Islet of Langerhans (tissue), 1 donor: ENCODE measurements at regions not wholly inside any gene's neighbourhood (a gene's known extent, or its start where the extent isn't known, plus 50 kb on each side); places are given as distances from the start of the nearest gene placed in this dataset.
"Not testable (repeated sequence)": the region's sequence is repeated elsewhere in the genome, so short reads cannot be mapped to it uniquely, and the experiment has no call there.

Experiments used
- FAIRE-seq: peaks from one replicate; lab custom pipeline; 2011; peaks lifted over from hg19 to GRCh38; lab: Jason Lieb, UNC

DNA sequence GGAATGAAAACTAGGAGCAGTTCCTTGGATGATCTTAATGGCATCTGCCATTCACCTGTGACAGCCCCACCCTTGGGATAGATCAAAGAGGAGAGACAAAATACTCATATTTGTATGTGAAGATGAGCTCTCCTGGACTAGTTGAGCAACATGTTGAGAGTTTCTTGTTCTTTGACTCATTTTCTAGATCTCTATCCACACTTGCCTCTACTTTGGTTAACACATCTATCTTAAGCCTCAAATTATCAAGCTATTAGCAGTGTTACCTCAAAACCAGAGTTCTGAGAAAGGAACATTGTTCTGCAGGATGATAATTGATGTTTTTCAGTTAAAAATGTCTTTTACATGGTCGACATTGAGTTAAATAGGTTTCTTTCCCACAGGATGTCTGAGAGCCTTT, 94.2 kb upstream of the TEX13D start:
- no peak for FAIRE-seq

- FAIRE-seq = no peak
Observed at GRCh38 chrX:124239324-124239723, 93.1 kb upstream of the TEX13D start.

- no peak for FAIRE-seq
Observed at GRCh38 chrX:124239911-124240310, 92.5 kb upstream of the TEX13D start.

- no peak for FAIRE-seq
Observed at GRCh38 chrX:124240422-124240821, 92.0 kb upstream of the TEX13D start.

DNA sequence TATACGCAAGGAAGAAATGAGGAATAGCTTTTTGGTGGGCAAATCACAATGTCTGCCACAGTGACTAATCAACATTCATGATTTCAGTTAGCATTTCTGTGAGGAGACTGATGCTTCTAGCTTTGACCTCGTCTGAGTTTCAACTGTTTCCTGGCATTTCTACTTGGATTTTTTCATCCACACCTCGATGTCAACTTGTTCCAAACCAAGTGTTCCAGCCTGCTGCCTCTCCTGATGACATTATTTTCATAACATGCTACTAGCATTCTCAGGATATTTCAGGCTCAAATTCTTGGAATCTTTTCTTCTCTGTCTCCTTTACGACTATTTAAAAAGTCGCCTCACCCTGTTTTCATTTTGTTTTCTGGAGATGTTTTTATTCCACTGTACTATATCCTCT, 90.3 kb upstream of the TEX13D start:
- no peak for FAIRE-seq

GRCh38 chrX:124249345-124249744, 83.1 kb upstream of the TEX13D start:
- no peak for FAIRE-seq

GRCh38 chrX:124250835-124251437, 81.5 kb upstream of the TEX13D start:
- FAIRE-seq = no peak

DNA sequence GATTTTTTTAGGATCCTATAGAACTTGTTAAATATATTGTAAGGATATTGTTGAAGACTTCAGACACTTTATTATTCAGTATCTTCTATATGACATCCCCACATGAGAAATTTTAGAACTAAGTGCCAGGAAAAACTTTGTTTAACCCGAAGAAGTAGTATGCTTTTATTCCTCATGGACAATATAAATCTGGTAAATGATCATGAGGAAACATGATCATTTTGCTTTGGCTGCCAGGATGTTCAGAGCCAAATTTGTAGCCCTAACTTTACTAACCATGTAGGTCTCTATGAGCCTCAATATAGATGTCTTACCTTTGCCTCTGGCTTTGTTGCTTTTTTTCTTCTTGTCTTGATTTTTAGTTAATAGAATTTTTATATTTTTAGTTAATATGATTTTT, 77.8 kb upstream of the TEX13D start:
- no peak for FAIRE-seq

GRCh38 chrX:124256216-124256615, 76.2 kb upstream of the TEX13D start:
- FAIRE-seq = no peak

DNA sequence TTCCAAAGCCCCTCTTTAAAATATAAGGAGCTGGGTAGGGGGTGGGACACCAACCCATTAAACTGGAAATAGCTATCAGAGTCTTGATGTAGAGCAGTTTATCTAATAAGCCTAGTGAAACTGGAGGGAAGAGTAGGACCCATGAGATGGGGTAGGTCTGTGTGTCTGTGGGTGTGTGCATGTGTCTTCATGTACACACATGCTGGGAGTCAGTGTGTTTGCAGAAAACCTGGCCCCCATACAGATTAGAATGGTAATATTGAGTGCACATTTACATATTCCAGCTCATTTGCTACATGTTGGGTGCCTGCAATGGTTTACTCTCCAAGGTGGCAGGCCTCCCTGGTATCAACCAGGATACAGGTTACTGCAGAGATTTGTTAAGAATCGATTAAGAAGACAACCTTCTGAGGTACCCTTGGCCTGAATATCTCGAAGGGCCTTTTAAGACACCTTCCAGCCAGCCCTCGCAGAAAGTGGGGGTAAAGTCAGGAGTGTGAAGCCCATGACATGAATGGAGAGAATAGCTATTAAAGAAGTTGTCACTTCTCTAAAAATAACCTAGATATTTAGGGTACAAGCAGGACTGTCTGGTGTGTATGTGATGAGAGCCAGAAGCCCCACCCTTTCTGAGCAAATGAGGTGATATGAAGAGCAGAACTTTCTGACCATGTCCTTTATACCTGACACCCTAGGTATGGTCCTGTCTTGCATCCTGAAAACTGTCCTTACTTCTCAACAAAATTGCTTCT, 75.7 kb upstream of the TEX13D start:
- FAIRE-seq = no peak

GRCh38 chrX:124257924-124258702, 74.3 kb upstream of the TEX13D start:
- no peak for FAIRE-seq

- FAIRE-seq = no peak
Observed at GRCh38 chrX:124260845-124261244, 71.6 kb upstream of the TEX13D start.

- no peak for FAIRE-seq
Observed at GRCh38 chrX:124263743-124264142, 68.7 kb upstream of the TEX13D start.

DNA sequence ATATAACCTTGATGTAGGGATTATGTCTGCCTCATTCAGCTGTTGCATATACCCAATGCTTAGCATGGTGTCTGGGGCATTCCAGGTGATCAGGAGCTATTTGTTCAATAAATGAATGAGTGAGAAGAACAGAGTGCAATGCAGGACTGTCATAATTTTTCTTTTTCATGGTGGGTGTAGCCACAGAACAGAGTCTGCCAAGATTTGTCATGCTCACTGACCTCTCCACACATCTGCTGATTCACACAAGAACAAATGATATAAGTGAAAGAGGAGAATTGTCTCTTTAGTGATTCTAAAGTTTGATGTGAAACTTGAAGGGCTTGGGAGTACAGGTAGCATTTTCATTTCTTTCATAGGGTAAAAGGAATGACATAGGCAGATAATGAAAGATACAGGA, 64.4 kb upstream of the TEX13D start:
- no peak for FAIRE-seq

GRCh38 chrX:124269881-124270280, 62.6 kb upstream of the TEX13D start:
- no peak for FAIRE-seq

- FAIRE-seq = not testable (repeated sequence)
Observed at GRCh38 chrX:124271599-124271998, 60.9 kb upstream of the TEX13D start.

- FAIRE-seq = no peak
Observed at GRCh38 chrX:124272370-124272982, 60.0 kb upstream of the TEX13D start.

DNA sequence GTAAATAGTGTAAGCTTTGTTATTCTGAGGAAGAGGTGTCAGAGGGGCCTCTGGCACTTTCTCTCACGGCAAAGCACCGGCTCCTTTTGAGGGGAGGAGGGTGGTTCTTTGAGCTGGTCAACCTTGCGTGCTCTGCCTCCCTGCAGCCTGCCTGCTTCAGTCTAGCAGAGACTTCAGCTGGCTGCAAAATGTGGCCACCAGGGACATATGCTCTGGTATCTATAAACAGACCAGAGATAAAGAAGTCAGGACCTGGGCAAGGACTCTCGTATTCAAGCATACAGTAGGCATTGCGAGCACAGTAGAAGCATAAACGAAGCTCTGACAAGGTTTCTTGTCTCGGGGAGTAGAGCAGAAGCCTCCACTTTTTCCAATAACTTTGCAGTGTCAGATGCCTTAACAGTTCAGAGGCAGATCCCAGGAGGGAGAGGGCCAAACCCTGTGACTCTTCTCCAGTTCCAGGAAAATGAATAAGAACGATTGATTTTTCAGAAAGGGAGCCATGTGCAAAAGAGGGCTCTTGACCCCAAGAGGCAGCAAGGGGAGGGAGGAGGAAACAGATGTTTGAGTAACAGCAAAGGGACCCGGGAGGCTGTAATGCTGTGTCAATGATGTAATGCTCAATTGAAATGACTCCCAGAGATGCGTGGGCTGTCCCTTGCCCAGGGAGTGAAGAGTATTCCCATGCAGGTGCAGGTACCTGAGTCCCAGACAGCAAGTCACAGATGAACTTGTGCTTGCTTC, 57.9 kb upstream of the TEX13D start:
- no peak for FAIRE-seq

DNA sequence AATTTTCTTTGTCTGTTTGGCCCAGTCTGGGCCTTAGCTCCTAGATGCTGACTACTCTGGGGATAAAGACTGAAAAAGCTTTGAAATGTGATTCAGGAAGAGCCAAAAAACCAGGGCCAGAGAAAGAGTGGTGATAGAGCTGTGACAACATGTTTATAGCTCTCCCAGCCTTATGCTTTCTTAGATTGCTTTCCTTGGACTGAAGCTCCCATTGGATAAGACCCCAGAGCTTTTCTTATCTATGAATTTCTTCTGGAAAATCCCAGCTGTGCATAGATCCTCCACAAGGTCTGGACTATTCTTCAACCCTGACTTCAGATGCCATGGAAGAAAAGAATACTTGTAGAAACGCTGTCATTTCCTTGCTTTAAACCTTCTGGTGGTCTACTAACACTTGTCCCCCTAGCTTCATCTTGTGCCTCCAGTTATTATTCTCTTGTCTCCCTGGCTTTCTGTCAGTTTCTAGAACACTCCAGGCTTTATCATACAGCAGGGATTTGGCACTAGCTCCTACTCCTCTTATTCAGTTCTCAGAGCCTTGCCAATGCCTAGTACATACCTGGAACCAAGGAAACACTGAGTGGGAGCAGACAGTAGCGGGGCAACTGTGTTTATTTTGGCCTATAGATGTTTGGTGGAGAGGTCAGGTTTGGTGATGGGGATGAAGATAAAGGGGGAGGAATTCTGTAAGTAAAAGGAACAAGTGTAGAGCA, 57.1 kb upstream of the TEX13D start:
- no peak for FAIRE-seq

- peak; percentile 30 for FAIRE-seq
Observed at GRCh38 chrX:124280294-124280902, 52.1 kb upstream of the TEX13D start.

DNA sequence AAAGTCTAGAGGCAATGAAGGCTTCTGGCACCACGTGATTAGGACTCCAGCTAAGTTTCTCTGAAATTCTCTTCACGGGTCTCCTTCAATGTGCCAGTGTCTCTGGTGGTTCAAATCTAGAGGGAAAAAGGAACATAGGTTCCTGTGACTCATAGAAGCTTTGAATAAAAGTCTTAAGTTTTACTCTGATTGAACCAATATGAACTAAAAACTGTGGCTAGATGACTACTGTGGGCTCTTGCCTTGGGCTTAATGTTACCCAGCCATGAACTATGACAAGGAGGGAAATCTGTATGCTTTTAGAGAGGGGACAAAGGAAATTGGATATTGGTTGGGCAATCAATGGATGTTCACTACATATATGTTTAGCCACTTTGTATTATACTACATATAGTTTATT, 49.9 kb upstream of the TEX13D start:
- FAIRE-seq = no peak
